ENCODE measurements at regions not wholly inside any gene's neighbourhood (a gene's known extent, or its start where the extent isn't known, plus 50 kb on each side); places are given as distances from the start of the nearest gene placed in this dataset.

DNA sequence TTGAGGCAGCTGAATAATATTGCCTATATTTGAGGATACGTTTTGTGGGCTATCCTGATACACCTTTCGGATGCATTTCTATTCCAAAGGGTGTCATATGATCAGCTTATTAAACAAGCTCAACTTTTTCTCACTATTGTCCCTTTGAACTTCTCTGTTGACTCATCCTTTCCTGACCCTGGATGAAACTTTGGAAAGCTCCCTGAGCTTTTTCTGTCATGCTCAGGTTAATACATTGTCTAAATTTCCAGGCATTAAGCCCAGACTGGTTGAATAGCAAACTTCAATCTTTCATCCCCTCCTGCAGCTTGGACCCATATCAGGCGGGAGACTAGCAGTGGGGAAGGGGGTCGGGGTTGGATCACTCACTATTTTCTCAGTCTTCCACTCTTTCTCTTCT lies 104.9 kb upstream of the PTPN3 start:
- peaks cover 3% of the 10 kb centered on the region for H3K27me3 Mint-ChIP-seq (ENCODE audit: insufficient read depth)
- no peaks in the 10 kb centered on the region for H3K4me1 Mint-ChIP-seq
- WGBS, 2 experiments (ENCODE audit: insufficient coverage in 1 of 2, insufficient read length in 1 of 2) = 83 to 96% methylated on average over 1 to 4 of the region's 4 CpGs
- no peak overlapping the region for H3K27ac Mint-ChIP-seq
- Histone ChIP-seq H3K4me1 (ENCODE audit: control insufficient read depth, insufficient read depth, low read length) (no peaks in the 10 kb centered on the region), H3K9me3 (ENCODE audit: control insufficient read depth, low read length) (no peaks in the 10 kb centered on the region), H3K27ac (ENCODE audit: low read depth, low read length) (no peak overlapping the region), H3K36me3 (ENCODE audit: control insufficient read depth, insufficient read depth, low read length) (no peaks in the 10 kb centered on the region), H3K4me3 (ENCODE audit: low read length) (no peak overlapping the region), H3K27me3 (ENCODE audit: control insufficient read depth, insufficient read depth, low read length, poor library complexity, severe bottlenecking) (no peaks in the 10 kb centered on the region), H3K9ac (ENCODE audit: extremely low read depth, low read length, poor library complexity, severe bottlenecking) (no peak overlapping the region)
- H3K4me3 Mint-ChIP-seq = no peak overlapping the region
- no peaks in the 10 kb centered on the region for H3K9me3 Mint-ChIP-seq
- TF ChIP-seq, protein P1, sequence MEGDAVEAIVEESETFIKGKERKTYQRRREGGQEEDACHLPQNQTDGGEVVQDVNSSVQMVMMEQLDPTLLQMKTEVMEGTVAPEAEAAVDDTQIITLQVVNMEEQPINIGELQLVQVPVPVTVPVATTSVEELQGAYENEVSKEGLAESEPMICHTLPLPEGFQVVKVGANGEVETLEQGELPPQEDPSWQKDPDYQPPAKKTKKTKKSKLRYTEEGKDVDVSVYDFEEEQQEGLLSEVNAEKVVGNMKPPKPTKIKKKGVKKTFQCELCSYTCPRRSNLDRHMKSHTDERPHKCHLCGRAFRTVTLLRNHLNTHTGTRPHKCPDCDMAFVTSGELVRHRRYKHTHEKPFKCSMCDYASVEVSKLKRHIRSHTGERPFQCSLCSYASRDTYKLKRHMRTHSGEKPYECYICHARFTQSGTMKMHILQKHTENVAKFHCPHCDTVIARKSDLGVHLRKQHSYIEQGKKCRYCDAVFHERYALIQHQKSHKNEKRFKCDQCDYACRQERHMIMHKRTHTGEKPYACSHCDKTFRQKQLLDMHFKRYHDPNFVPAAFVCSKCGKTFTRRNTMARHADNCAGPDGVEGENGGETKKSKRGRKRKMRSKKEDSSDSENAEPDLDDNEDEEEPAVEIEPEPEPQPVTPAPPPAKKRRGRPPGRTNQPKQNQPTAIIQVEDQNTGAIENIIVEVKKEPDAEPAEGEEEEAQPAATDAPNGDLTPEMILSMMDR (conservative IDR thresholded peaks at IDR 0.05) = no peak
- H3K36me3 Mint-ChIP-seq (ENCODE audit: low read depth) = no peaks in the 10 kb centered on the region
- no peak for DNase-seq

- no peak overlapping the region for H3K9ac ChIP-seq (ENCODE audit: extremely low read depth, low read length, poor library complexity, severe bottlenecking)
- WGBS, 2 experiments (ENCODE audit: insufficient coverage in 1 of 2, insufficient read length in 1 of 2) = 83 to 84% methylated on average over 4 to 6 of the region's 6 CpGs
- H3K4me3 Mint-ChIP-seq = no peak overlapping the region
Observed at GRCh38 chr9:109604131-109604530, 106.0 kb upstream of the PTPN3 start.

DNA sequence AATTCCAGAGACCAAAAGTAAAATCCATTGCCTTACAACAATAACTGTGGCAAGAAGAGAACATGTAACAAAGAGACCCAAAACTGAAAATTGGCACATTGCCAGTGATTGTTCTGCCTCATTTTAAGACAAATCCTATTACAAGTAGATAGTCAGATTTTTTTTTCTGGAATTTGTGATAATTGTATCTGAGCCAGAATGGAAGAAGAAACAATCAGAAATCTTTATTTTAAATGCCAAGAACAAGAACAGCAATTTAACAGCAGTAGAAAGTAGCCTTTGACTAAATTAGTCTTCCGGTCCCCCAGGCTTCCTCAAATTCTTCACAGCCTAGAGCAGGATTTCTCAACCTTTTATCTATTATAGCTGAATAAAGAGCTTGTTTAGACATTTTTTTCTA lies 106.7 kb upstream of the PTPN3 start:
- Mint-ChIP-seq H3K27me3 (ENCODE audit: insufficient read depth) (peaks cover 2% of the 10 kb centered on the region), H3K9me3 (no peaks in the 10 kb centered on the region), H3K4me3 (no peak overlapping the region), H3K36me3 (ENCODE audit: low read depth) (no peaks in the 10 kb centered on the region), H3K4me1 (no peaks in the 10 kb centered on the region), H3K27ac (no peak overlapping the region)
- 88% methylated on average over 1 of the region's 1 CpG; no CpG with 5 or more reads in 1 of the 2 experiments for WGBS, 2 experiments (ENCODE audit: insufficient coverage in 1 of 2, insufficient read length in 1 of 2)
- no peak overlapping the region for H3K27ac ChIP-seq (ENCODE audit: low read depth, low read length)
- no peak overlapping the region for H3K9ac ChIP-seq (ENCODE audit: extremely low read depth, low read length, poor library complexity, severe bottlenecking)
- TF ChIP-seq, protein P1 (conservative IDR thresholded peaks at IDR 0.05) = no peak
- H3K4me1 ChIP-seq (ENCODE audit: control insufficient read depth, insufficient read depth, low read length) = no peaks in the 10 kb centered on the region
- no peak overlapping the region for H3K4me3 ChIP-seq (ENCODE audit: low read length)
- H3K27me3 ChIP-seq (ENCODE audit: control insufficient read depth, insufficient read depth, low read length, poor library complexity, severe bottlenecking) = no peaks in the 10 kb centered on the region
- no peaks in the 10 kb centered on the region for H3K36me3 ChIP-seq (ENCODE audit: control insufficient read depth, insufficient read depth, low read length)
- DNase-seq = no peak
- no peaks in the 10 kb centered on the region for H3K9me3 ChIP-seq (ENCODE audit: control insufficient read depth, low read length)

More at GRCh38 chr9:109604131-109604530, 106.0 kb upstream of the PTPN3 start:
- Mint-ChIP-seq H3K27me3 (ENCODE audit: insufficient read depth) (peaks cover 3% of the 10 kb centered on the region), H3K27ac (no peak overlapping the region), H3K9me3 (no peaks in the 10 kb centered on the region), H3K4me1 (no peaks in the 10 kb centered on the region), H3K36me3 (ENCODE audit: low read depth) (no peaks in the 10 kb centered on the region)
- Histone ChIP-seq H3K27ac (ENCODE audit: low read depth, low read length) (no peak overlapping the region), H3K27me3 (ENCODE audit: control insufficient read depth, insufficient read depth, low read length, poor library complexity, severe bottlenecking) (no peaks in the 10 kb centered on the region), H3K4me3 (ENCODE audit: low read length) (no peak overlapping the region), H3K4me1 (ENCODE audit: control insufficient read depth, insufficient read depth, low read length) (no peaks in the 10 kb centered on the region), H3K9me3 (ENCODE audit: control insufficient read depth, low read length) (no peaks in the 10 kb centered on the region), H3K36me3 (ENCODE audit: control insufficient read depth, insufficient read depth, low read length) (no peaks in the 10 kb centered on the region)
- TF ChIP-seq, protein P1 (conservative IDR thresholded peaks at IDR 0.05) = no peak
- no peak for DNase-seq
